Hippocampal formation (tissue), 2 donors: ENCODE measurements at regions not wholly inside any gene's neighbourhood (a gene's known extent, or its start where the extent isn't known, plus 50 kb on each side); places are given as distances from the start of the nearest gene placed in this dataset.
"Not testable (repeated sequence)": the region's sequence is repeated elsewhere in the genome, so short reads cannot be mapped to it uniquely, and the experiment has no call there.

Experiments
- DNase-seq, 2 donors: peaks; one replicate each; lab custom pipeline; 2025; lab: John Stamatoyannopoulos, UW

- DNase-seq, result no peak
Measured at GRCh38 chr13:54593504-54593903, 1564.9 kb downstream of the OLFM4 start.

- DNase-seq, result no peak
Measured at GRCh38 chr13:54597540-54598088, 1569.0 kb downstream of the OLFM4 start.

GRCh38 chr13:54599413-54599812 is 1570.8 kb downstream of the OLFM4 start:
- no peak for DNase-seq

GRCh38 chr13:54606944-54607343 is 1578.3 kb downstream of the OLFM4 start:
- no peak for DNase-seq

- no peak for DNase-seq
Measured at GRCh38 chr13:54607421-54607820, 1578.8 kb downstream of the OLFM4 start.

GRCh38 chr13:54611390-54611789 is 1582.8 kb downstream of the OLFM4 start:
- DNase-seq, result no peak

- DNase-seq, result no peak
Measured at GRCh38 chr13:54614726-54615125, 1586.1 kb downstream of the OLFM4 start.

GRCh38 chr13:54626504-54626903 is 1597.9 kb downstream of the OLFM4 start:
- not testable (repeated sequence) for DNase-seq

- no peak for DNase-seq
Measured at GRCh38 chr13:54627646-54628372, 1599.2 kb downstream of the OLFM4 start.

GRCh38 chr13:54628383-54628782 is 1599.8 kb downstream of the OLFM4 start:
- DNase-seq, result no peak

- DNase-seq, result no peak
Measured at GRCh38 chr13:54633456-54633855, 1604.8 kb downstream of the OLFM4 start.

- DNase-seq, result no peak
Measured at GRCh38 chr13:54636231-54636630, 1607.6 kb downstream of the OLFM4 start.

GRCh38 chr13:54637366-54637765 is 1608.8 kb downstream of the OLFM4 start:
- no peak for DNase-seq

GRCh38 chr13:54640719-54641118 is 1612.1 kb downstream of the OLFM4 start:
- DNase-seq, result no peak

GRCh38 chr13:54643863-54644262 is 1615.2 kb downstream of the OLFM4 start:
- no peak for DNase-seq

- no peak for DNase-seq
Measured at GRCh38 chr13:54647275-54647674, 1618.7 kb downstream of the OLFM4 start.

GRCh38 chr13:54657588-54657987 is 1629.0 kb downstream of the OLFM4 start:
- DNase-seq, result no peak

- DNase-seq, result no peak
Measured at GRCh38 chr13:54658771-54659170, 1630.2 kb downstream of the OLFM4 start.

GRCh38 chr13:54660277-54660676 is 1631.7 kb downstream of the OLFM4 start:
- no peak for DNase-seq

- no peak for DNase-seq
Measured at GRCh38 chr13:54676526-54677113, 1648.0 kb downstream of the OLFM4 start.

- no peak for DNase-seq
Measured at GRCh38 chr13:54682184-54682583, 1653.6 kb downstream of the OLFM4 start.

- no peak for DNase-seq
Measured at GRCh38 chr13:54687173-54687572, 1658.6 kb downstream of the OLFM4 start.

GRCh38 chr13:54699831-54700230 is 1671.2 kb downstream of the OLFM4 start:
- DNase-seq, result no peak
